ENCODE measurements at regions not wholly inside any gene's neighbourhood (a gene's known extent, or its start where the extent isn't known, plus 50 kb on each side); places are given as distances from the start of the nearest gene placed in this dataset.

DNA sequence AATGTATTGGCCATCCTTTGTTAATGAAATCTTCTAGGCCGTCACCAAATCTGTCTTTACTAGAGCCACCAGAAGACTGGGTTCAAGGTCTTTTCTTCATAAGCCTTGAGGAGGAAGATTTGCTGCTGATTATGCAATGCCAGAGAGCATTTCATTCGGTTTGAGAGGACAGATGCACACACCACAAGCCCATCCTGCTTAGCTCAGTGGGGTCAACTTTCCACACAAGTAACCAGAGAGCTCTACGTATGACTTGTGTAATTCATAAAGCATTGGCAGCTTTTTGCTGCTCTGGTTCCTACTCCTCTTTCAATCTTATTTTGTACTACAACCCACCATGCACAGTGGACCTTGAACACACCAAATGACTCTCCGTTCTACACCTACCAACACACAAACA, 106.9 kb downstream of the OSR1 start:
- no peak overlapping the region for H3K4ac ChIP-seq (ENCODE audit: low read depth, low read length)
- BruUV-seq (replicated peaks): no TSS peak
- no peak overlapping the region for H4K8ac ChIP-seq (ENCODE audit: low read depth in 2 of 2, low read length in 2 of 2)
- H3K79me1 ChIP-seq (ENCODE audit: low read depth in 1 of 2, low read length in 2 of 2): no peaks in the 10 kb centered on the region
- no peak overlapping the region for H4K5ac ChIP-seq (ENCODE audit: low read depth, low read length)
- H3K4me3 ChIP-seq (ENCODE audit: insufficient read depth, low read depth, low read length): no peak overlapping the region
- in situ Hi-C loops (cut with MboI; ENCODE audit: low sequenced_read_pairs) (no loop called here), intact Hi-C loops (cut with micrococcal nuclease) (no loop called here), dilution Hi-C loops (cut with HindIII; ENCODE audit: low sequenced_read_pairs, unreplicated experiment) (no loop called here)
- no peaks in the 10 kb centered on the region for H3K36me3 ChIP-seq (ENCODE audit: control insufficient read depth, insufficient read depth, low read length)
- no peak overlapping the region for H2BK120ac ChIP-seq (ENCODE audit: low read depth, low read length)
- H2AK9ac ChIP-seq (replicated peaks; ENCODE audit: low read depth, low read length, poor library complexity): no peak overlapping the region
- no peaks in the 10 kb centered on the region for H3K27me3 ChIP-seq (ENCODE audit: control insufficient read depth, insufficient read depth, low read length)
- H2BK5ac ChIP-seq (ENCODE audit: low read depth, low read length, poor library complexity, severe bottlenecking): no peak overlapping the region
- H3K4me2 ChIP-seq (ENCODE audit: low read depth, low read length): no peak overlapping the region
- H3K9ac ChIP-seq (ENCODE audit: low read depth, low read length): no peak overlapping the region
- no peak overlapping the region for H2AK5ac ChIP-seq (ENCODE audit: low read depth, low read length)
- CTCF ChIA-PET: no interaction called here
- peak; percentile 22 for DNase-seq
- POLR2A ChIA-PET (ENCODE audit: unreplicated experiment): no interaction called here
- no peak overlapping the region for H2AFZ ChIP-seq (replicated peaks; ENCODE audit: low read length, poor library complexity)
- WGBS, 2 experiments (ENCODE audit: extremely low coverage in 2 of 2, insufficient read length in 1 of 2): no CpG with 5 or more reads among the region's 4 CpGs
- ATAC-seq (ENCODE audit: low read depth): no peak
- peaks cover 6% of the 10 kb centered on the region for H3K9me1 ChIP-seq (ENCODE audit: insufficient read depth, low read length)
- H4K91ac ChIP-seq (ENCODE audit: insufficient read depth, low read depth, low read length): no peak overlapping the region
- H3K9me3 ChIP-seq (ENCODE audit: control insufficient read depth, insufficient read depth, low read length): no peaks in the 10 kb centered on the region
- no peak overlapping the region for H2BK15ac ChIP-seq (ENCODE audit: low read depth, low read length)
- H3K14ac ChIP-seq (replicated peaks; ENCODE audit: low read depth, low read length): no peak overlapping the region; the same call in 1 of the 2 replicates
- H3K56ac ChIP-seq (ENCODE audit: extremely low read depth, insufficient read depth, low read length): no peak overlapping the region
- H3K4me1 ChIP-seq (ENCODE audit: control insufficient read depth, insufficient read depth, low read length): peaks cover 6% of the 10 kb centered on the region
- H4K20me1 ChIP-seq (ENCODE audit: insufficient read depth, low read length): no peaks in the 10 kb centered on the region
- H2BK20ac ChIP-seq (ENCODE audit: low read depth, low read length): no peak overlapping the region
- no peak overlapping the region for H3K27ac ChIP-seq (ENCODE audit: insufficient read depth, low read length)
- H3K18ac ChIP-seq (ENCODE audit: low read depth, low read length): no peak overlapping the region
- no peak overlapping the region for H3K23ac ChIP-seq (ENCODE audit: low read depth, low read length)
- TF ChIP-seq, protein P1, sequence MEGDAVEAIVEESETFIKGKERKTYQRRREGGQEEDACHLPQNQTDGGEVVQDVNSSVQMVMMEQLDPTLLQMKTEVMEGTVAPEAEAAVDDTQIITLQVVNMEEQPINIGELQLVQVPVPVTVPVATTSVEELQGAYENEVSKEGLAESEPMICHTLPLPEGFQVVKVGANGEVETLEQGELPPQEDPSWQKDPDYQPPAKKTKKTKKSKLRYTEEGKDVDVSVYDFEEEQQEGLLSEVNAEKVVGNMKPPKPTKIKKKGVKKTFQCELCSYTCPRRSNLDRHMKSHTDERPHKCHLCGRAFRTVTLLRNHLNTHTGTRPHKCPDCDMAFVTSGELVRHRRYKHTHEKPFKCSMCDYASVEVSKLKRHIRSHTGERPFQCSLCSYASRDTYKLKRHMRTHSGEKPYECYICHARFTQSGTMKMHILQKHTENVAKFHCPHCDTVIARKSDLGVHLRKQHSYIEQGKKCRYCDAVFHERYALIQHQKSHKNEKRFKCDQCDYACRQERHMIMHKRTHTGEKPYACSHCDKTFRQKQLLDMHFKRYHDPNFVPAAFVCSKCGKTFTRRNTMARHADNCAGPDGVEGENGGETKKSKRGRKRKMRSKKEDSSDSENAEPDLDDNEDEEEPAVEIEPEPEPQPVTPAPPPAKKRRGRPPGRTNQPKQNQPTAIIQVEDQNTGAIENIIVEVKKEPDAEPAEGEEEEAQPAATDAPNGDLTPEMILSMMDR (conservative IDR thresholded peaks at IDR 0.05; ENCODE audit: low read depth, low read length): no peak
- TF ChIP-seq BHLHE40 (IDR thresholded peaks at IDR 0.05; ENCODE audit: low read depth, low read length) (no peak), MAFK (IDR thresholded peaks at IDR 0.05; ENCODE audit: low read depth, low read length) (no peak), RCOR1 (IDR thresholded peaks at IDR 0.05; ENCODE audit: insufficient replicate concordance, low read length) (no peak), RAD21 (IDR thresholded peaks at IDR 0.05; ENCODE audit: low read length) (no peak), MAZ (IDR thresholded peaks at IDR 0.05; ENCODE audit: borderline replicate concordance, low read depth, low read length) (no peak), MXI1 (IDR thresholded peaks at IDR 0.05; ENCODE audit: borderline replicate concordance, low read depth, low read length) (no peak), CHD1 (IDR thresholded peaks at IDR 0.05; ENCODE audit: low read depth, low read length) (no peak), POLR2A (IDR thresholded peaks at IDR 0.05; ENCODE audit: low read depth, low read length) (no peak)
- TF ChIP-seq, protein P2, sequence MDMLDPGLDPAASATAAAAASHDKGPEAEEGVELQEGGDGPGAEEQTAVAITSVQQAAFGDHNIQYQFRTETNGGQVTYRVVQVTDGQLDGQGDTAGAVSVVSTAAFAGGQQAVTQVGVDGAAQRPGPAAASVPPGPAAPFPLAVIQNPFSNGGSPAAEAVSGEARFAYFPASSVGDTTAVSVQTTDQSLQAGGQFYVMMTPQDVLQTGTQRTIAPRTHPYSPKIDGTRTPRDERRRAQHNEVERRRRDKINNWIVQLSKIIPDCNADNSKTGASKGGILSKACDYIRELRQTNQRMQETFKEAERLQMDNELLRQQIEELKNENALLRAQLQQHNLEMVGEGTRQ (IDR thresholded peaks at IDR 0.05; ENCODE audit: low read depth, low read length): no peak
- TF ChIP-seq, protein P3, sequence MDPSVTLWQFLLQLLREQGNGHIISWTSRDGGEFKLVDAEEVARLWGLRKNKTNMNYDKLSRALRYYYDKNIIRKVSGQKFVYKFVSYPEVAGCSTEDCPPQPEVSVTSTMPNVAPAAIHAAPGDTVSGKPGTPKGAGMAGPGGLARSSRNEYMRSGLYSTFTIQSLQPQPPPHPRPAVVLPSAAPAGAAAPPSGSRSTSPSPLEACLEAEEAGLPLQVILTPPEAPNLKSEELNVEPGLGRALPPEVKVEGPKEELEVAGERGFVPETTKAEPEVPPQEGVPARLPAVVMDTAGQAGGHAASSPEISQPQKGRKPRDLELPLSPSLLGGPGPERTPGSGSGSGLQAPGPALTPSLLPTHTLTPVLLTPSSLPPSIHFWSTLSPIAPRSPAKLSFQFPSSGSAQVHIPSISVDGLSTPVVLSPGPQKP (IDR thresholded peaks at IDR 0.05; ENCODE audit: borderline replicate concordance, low read depth, low read length): no peak

All from IMR-90 (cell line).